K562 (cell line): ENCODE measurements at regions not wholly inside any gene's neighbourhood (a gene's known extent, or its start where the extent isn't known, plus 50 kb on each side); places are given as distances from the start of the nearest gene placed in this dataset.

Source experiments
- ATAC-seq: fragments of 200-7000 bp; cut with Tn5 transposase; 3 replicates; pipeline ENCODE4 v1.9.1; 2020; ENCODE audit warnings: moderate library complexity
- BruUV-seq: library from RNA; stranded (reverse); fragments of 400-500 nt; replicated peaks from 2 replicates; lab custom pipeline; 2021; lab: Mats Ljungman, UMichigan
- CTCF ChIA-PET: fragments of 300-600 bp; formaldehyde crosslinking; extraction: SDS; loops from one replicate; lab custom pipeline; 2021; ENCODE audit warnings: low intra/inter-chr PET ratio; lab: Yijun Ruan, JAX
- POLR2A ChIA-PET: fragments of 300-600, 350-650 bp; sonication (Branson Sonifier 250); formaldehyde crosslinking; extraction: SDS; loops from one replicate; lab custom pipeline; 2021; ENCODE audit warnings: antibody characterized with exemption, inconsistent platforms; lab: Yijun Ruan, JAX
- DNase-seq, 4 experiments: peaks; one replicate each; pipeline versions ENCODE4 v3.0.0 to v3.0.0-alpha.2; 2011 to 2018; ENCODE audit warnings: low spot score in 3 of 4, mixed read lengths in 3 of 4; ENCODE audit errors: extremely low read depth in 1 of 4
- FAIRE-seq: peaks from 2 replicates; lab custom pipeline; 2011; peaks lifted over from hg19 to GRCh38; lab: Jason Lieb, UNC
- H2AFZ ChIP-seq: 2 replicates; pipeline ENCODE4 v1.6.0; 2011; ENCODE audit warnings: low read depth, low read length, control low read depth, inconsistent platforms
- H3K27ac ChIP-seq: fragments of 200-600 bp; 3 replicates; pipeline ENCODE4 v1.8.0; 2011; ENCODE audit warnings: low read depth, mild to moderate bottlenecking, control low read depth, inconsistent platforms, low read length, moderate library complexity, mixed read lengths; ENCODE audit errors: extremely low read depth
- H3K27me3 ChIP-seq, 2 experiments: fragments of 300-600 bp in 1 of 2; 2 replicates in 1 of 2; 3 replicates in 1 of 2; pipeline versions ENCODE4 v1.6.0 to v1.8.0; 2011; ENCODE audit warnings: inconsistent platforms in 2 of 2, low read length in 2 of 2, mild to moderate bottlenecking in 1 of 2, mixed read lengths in 1 of 2, moderate library complexity in 1 of 2; ENCODE audit not compliant: control insufficient read depth in 2 of 2, insufficient read depth in 2 of 2
- H3K36me3 ChIP-seq: fragments of 300-600 bp; 3 replicates; pipeline ENCODE4 v1.8.0; 2011; ENCODE audit warnings: mild to moderate bottlenecking, low read length, inconsistent platforms; ENCODE audit not compliant: control insufficient read depth, insufficient read depth
- H3K4me1 ChIP-seq, 2 experiments: fragments of 200-600 bp in 1 of 2; replicated peaks in 1 of 2; 2 replicates in 1 of 2; 3 replicates in 1 of 2; pipeline versions ENCODE4 v1.5.1 to v1.8.0; 2011; ENCODE audit warnings: inconsistent platforms in 2 of 2, low read length in 2 of 2, mild to moderate bottlenecking in 1 of 2, mixed read lengths in 1 of 2, moderate library complexity in 1 of 2; ENCODE audit not compliant: control insufficient read depth in 2 of 2, insufficient read depth in 2 of 2
- H3K4me2 ChIP-seq: 2 replicates; pipeline ENCODE4 v1.6.1; 2011; ENCODE audit warnings: low read length, control low read depth, inconsistent platforms, mixed read lengths; ENCODE audit not compliant: insufficient read depth
- H3K4me3 ChIP-seq: fragments of 200-600 bp; sonication (generic), shearing (Covaris generic); 2 replicates; pipeline ENCODE4 v1.5.1; 2016; ENCODE audit warnings: control low read depth, inconsistent platforms
- H3K79me2 ChIP-seq: fragments of 200-600 bp; 3 replicates; pipeline ENCODE4 v1.8.0; 2011; ENCODE audit warnings: low read length, inconsistent platforms; ENCODE audit not compliant: control insufficient read depth, insufficient read depth
- H3K9ac ChIP-seq, 2 experiments: 2 replicates each; pipeline versions ENCODE4 v1.6.0 to v1.6.1; 2011; ENCODE audit warnings: low read depth in 2 of 2, low read length in 2 of 2, control low read depth in 1 of 2, inconsistent platforms in 1 of 2, mild to moderate bottlenecking in 1 of 2, mixed read lengths in 1 of 2; ENCODE audit not compliant: insufficient read depth in 1 of 2
- H3K9me1 ChIP-seq: one replicate; pipeline ENCODE4 v1.6.0; 2011; ENCODE audit warnings: inconsistent platforms, mild to moderate bottlenecking, low read length, moderate library complexity; ENCODE audit not compliant: control insufficient read depth, insufficient read depth
- H3K9me3 ChIP-seq: replicated peaks from 2 replicates; pipeline ENCODE4 v1.5.1; 2011; ENCODE audit warnings: low read depth, low read length, inconsistent platforms; ENCODE audit not compliant: control insufficient read depth, insufficient read depth
- H4K20me1 ChIP-seq: replicated peaks from 2 replicates; pipeline ENCODE4 v1.6.1; 2011; ENCODE audit warnings: low read length, inconsistent platforms, mixed read lengths; ENCODE audit not compliant: control insufficient read depth, insufficient read depth
- CHCHD3 ChIP-seq: fragments of 250-450 bp; sonication (Bioruptor Pico); IDR thresholded peaks from 2 replicates; pipeline ENCODE4 v2.1.2; 2022; ENCODE audit warnings: mild to moderate bottlenecking
- EWSR1 ChIP-seq: fragments of 450-650 bp; IDR thresholded peaks from 2 replicates; pipeline ENCODE4 v1.6.1; 2018; ENCODE audit warnings: borderline replicate concordance, mild to moderate bottlenecking, low read depth, moderate library complexity; ENCODE audit not compliant: partially characterized antibody
- FOXP1 ChIP-seq: sonication (generic); formaldehyde crosslinking; IDR thresholded peaks from 2 replicates; pipeline ENCODE4 v1.8.0; 2022; ENCODE audit warnings: mild to moderate bottlenecking, missing genetic modification reagents
- HNRNPK ChIP-seq: fragments of 200-400 bp; formaldehyde crosslinking; IDR thresholded peaks from one replicate; pipeline ENCODE4 v1.6.1; 2018; ENCODE audit warnings: mild to moderate bottlenecking, low read depth, low read length; ENCODE audit not compliant: poor library complexity, severe bottlenecking
- POLR2B ChIP-seq: fragments of 450-650 bp; IDR thresholded peaks from 2 replicates; pipeline ENCODE4 v1.6.1; 2018; ENCODE audit warnings: low read depth; ENCODE audit not compliant: partially characterized antibody
- TCF7L2 ChIP-seq: fragments of 150-350 bp; IDR thresholded peaks from 2 replicates; pipeline ENCODE4 v1.6.1; 2016; ENCODE audit warnings: low read depth, mild to moderate bottlenecking, low read length, moderate library complexity
- TFAP4 ChIP-seq: sonication (generic); formaldehyde crosslinking; IDR thresholded peaks from 2 replicates; pipeline ENCODE4 v1.8.0; 2022; ENCODE audit warnings: missing genetic modification reagents, mild to moderate bottlenecking, moderate library complexity, borderline replicate concordance
- USF1 ChIP-seq: sonication (generic); formaldehyde crosslinking; IDR thresholded peaks from 2 replicates; pipeline ENCODE4 v1.9.0; 2022; ENCODE audit warnings: mild to moderate bottlenecking, missing genetic modification reagents
- ZNF212 ChIP-seq: fragments of 450-650 bp; formaldehyde crosslinking; IDR thresholded peaks from 2 replicates; pipeline ENCODE4 v1.4.0; 2020; ENCODE audit warnings: mild to moderate bottlenecking
- WGBS: fragments of 100-300 bp; shearing (Covaris generic); methylation state at CpG from one replicate; pipeline ENCODE4 v1.1.6; 2016; ENCODE audit warnings: low coverage, mixed read lengths; ENCODE audit not compliant: insufficient coverage; ENCODE audit errors: missing lambda C conversion rate; 5-methylcytosine and 5-hydroxymethylcytosine counted together
- in situ Hi-C: fragments of 300-500 bp; cut with MboI; formaldehyde crosslinking; loops from 4 replicates; pipeline ENCODE4 v1.15.0; 2018; ENCODE audit warnings: inconsistent platforms, mixed read lengths
- intact Hi-C: fragments of 100-400 bp; cut with micrococcal nuclease; formaldehyde crosslinking; loops from 2 replicates; pipeline ENCODE4 v1.14.2; 2022
- TF ChIP-seq, protein P1 (sequence below): sonication (generic); formaldehyde crosslinking; IDR thresholded peaks from 2 replicates; pipeline ENCODE4 v1.8.1; 2023; ENCODE audit warnings: mild to moderate bottlenecking, missing genetic modification reagents
- TF ChIP-seq, protein P2 (sequence below): fragments of 450-650 bp; IDR thresholded peaks from 2 replicates; pipeline ENCODE4 v1.7.0; 2016; ENCODE audit warnings: borderline replicate concordance
- TF ChIP-seq, protein P3 (sequence below), 3 experiments: IDR thresholded peaks in 2 of 3; conservative IDR thresholded peaks in 1 of 3; 2 replicates each; pipeline ENCODE4 v1.5.1; 2011 to 2012; ENCODE audit warnings: low read length in 3 of 3, mild to moderate bottlenecking in 3 of 3, control low read depth in 2 of 3, improper control_type of control experiment in 1 of 3, inconsistent platforms in 1 of 3, low read depth in 1 of 3, mixed read lengths in 1 of 3, moderate library complexity in 1 of 3; ENCODE audit not compliant: insufficient read depth in 2 of 3

GRCh38 chr6:9307187-9307586, 871.8 kb upstream of the SLC35B3 start:
- no peaks in the 10 kb centered on the region for H3K9me3 ChIP-seq
- no peaks in the 10 kb centered on the region for H3K4me1 ChIP-seq
- H3K79me2 ChIP-seq: no peaks in the 10 kb centered on the region
- no peaks in the 10 kb centered on the region for H3K27me3 ChIP-seq
- H3K4me2 ChIP-seq: no peak overlapping the region
- no peak for DNase-seq
- WGBS: 0% methylated on average over 3 of the region's 3 CpGs
- H3K27ac ChIP-seq: no peak overlapping the region
- H4K20me1 ChIP-seq: no peaks in the 10 kb centered on the region
- no peak for FAIRE-seq
- TF ChIP-seq TCF7L2: no peak
- no peak for TF ChIP-seq ZNF212 (CRISPR knock-in tag)
- no peak for TF ChIP-seq CHCHD3 (CRISPR knock-in tag)
- TF ChIP-seq EWSR1: no peak
- no peak for TF ChIP-seq TFAP4 (CRISPR knock-in tag)
- no peak for TF ChIP-seq HNRNPK
- TF ChIP-seq, protein P1, sequence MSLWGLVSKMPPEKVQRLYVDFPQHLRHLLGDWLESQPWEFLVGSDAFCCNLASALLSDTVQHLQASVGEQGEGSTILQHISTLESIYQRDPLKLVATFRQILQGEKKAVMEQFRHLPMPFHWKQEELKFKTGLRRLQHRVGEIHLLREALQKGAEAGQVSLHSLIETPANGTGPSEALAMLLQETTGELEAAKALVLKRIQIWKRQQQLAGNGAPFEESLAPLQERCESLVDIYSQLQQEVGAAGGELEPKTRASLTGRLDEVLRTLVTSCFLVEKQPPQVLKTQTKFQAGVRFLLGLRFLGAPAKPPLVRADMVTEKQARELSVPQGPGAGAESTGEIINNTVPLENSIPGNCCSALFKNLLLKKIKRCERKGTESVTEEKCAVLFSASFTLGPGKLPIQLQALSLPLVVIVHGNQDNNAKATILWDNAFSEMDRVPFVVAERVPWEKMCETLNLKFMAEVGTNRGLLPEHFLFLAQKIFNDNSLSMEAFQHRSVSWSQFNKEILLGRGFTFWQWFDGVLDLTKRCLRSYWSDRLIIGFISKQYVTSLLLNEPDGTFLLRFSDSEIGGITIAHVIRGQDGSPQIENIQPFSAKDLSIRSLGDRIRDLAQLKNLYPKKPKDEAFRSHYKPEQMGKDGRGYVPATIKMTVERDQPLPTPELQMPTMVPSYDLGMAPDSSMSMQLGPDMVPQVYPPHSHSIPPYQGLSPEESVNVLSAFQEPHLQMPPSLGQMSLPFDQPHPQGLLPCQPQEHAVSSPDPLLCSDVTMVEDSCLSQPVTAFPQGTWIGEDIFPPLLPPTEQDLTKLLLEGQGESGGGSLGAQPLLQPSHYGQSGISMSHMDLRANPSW: no peak
- TF ChIP-seq POLR2B: no peak
- TF ChIP-seq, protein P2, sequence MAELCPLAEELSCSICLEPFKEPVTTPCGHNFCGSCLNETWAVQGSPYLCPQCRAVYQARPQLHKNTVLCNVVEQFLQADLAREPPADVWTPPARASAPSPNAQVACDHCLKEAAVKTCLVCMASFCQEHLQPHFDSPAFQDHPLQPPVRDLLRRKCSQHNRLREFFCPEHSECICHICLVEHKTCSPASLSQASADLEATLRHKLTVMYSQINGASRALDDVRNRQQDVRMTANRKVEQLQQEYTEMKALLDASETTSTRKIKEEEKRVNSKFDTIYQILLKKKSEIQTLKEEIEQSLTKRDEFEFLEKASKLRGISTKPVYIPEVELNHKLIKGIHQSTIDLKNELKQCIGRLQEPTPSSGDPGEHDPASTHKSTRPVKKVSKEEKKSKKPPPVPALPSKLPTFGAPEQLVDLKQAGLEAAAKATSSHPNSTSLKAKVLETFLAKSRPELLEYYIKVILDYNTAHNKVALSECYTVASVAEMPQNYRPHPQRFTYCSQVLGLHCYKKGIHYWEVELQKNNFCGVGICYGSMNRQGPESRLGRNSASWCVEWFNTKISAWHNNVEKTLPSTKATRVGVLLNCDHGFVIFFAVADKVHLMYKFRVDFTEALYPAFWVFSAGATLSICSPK: no peak
- TF ChIP-seq USF1 (CRISPR knock-in tag): no peak
- TF ChIP-seq, protein P3, sequence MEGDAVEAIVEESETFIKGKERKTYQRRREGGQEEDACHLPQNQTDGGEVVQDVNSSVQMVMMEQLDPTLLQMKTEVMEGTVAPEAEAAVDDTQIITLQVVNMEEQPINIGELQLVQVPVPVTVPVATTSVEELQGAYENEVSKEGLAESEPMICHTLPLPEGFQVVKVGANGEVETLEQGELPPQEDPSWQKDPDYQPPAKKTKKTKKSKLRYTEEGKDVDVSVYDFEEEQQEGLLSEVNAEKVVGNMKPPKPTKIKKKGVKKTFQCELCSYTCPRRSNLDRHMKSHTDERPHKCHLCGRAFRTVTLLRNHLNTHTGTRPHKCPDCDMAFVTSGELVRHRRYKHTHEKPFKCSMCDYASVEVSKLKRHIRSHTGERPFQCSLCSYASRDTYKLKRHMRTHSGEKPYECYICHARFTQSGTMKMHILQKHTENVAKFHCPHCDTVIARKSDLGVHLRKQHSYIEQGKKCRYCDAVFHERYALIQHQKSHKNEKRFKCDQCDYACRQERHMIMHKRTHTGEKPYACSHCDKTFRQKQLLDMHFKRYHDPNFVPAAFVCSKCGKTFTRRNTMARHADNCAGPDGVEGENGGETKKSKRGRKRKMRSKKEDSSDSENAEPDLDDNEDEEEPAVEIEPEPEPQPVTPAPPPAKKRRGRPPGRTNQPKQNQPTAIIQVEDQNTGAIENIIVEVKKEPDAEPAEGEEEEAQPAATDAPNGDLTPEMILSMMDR (IDR thresholded peaks at IDR 0.05 in 2 of 3, conservative IDR thresholded peaks at IDR 0.05 in 1 of 3; ENCODE audit: insufficient read depth in 2 of 3, low read depth in 1 of 3, low read length in 3 of 3): no peak
- TF ChIP-seq FOXP1 (CRISPR knock-in tag): no peak
- TF ChIP-seq, all 486 proteins: peak for 0
- Histone ChIP-seq H3K9ac (no peak overlapping the region), H3K36me3 (no peaks in the 10 kb centered on the region), H3K9me1 (no peaks in the 10 kb centered on the region), H3K4me3 (no peak overlapping the region), H2AFZ (no peak overlapping the region)
- ChIA-PET CTCF (no interaction called here), POLR2A (no interaction called here)
- in situ Hi-C loops (no loop called here), intact Hi-C loops (no loop called here)
- no peak for ATAC-seq
- no TSS peak for BruUV-seq
